ENCODE measurements at regions not wholly inside any gene's neighbourhood (a gene's known extent, or its start where the extent isn't known, plus 50 kb on each side); places are given as distances from the start of the nearest gene placed in this dataset.

DNA sequence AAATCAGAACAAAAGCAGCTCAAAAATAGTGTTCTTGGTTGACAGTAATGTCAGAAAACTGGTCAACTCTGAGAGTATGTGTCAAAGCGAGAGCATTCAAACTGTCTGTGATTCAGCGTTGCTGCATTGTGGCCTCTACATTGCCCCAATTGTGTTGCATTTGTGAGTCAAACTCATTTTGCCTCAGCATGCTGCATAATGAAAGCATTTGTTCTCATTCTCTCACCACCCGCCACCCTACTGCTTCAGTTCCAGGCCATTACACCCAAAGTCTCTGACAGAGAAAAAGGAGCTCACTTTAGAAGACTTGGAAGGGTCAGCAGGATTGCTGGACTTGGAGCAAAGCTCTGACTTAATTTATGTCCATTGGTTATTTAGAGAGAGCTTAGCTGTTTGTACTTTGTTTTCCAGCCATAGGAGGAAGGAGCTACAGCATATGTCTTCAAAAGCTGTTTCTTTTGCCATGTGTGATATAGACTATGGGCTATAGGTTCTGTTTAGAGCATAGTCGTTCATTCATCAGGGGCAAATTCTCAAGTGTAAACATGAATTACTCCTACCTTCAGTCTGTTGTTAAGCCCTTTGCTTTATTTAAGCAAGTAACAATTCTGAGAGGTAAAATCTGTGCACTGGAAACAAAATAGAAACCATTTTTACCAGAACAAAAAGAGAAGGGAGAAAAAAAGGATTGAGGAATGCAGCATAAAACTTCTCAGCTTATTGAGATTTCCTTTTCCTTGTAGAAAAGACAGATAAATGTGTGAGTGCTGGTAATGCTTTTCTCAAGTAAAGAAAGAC lies 153.4 kb upstream of the ANK2 start:
- no peak overlapping the region for H2BK120ac ChIP-seq (ENCODE audit: low read depth, low read length)
- no peaks in the 10 kb centered on the region for H3K79me1 ChIP-seq (ENCODE audit: low read length)
- no peaks in the 10 kb centered on the region for H3K27me3 ChIP-seq (ENCODE audit: insufficient read depth, low read length, poor library complexity)
- no peak overlapping the region for H3K4ac ChIP-seq (ENCODE audit: low read depth, low read length)
- H3K23ac ChIP-seq (ENCODE audit: low read length), result peak overlapping the region; percentile 34
- no peak overlapping the region for H3K4me2 ChIP-seq (ENCODE audit: low read length)
- WGBS (ENCODE audit: extremely low coverage, insufficient coverage, low lambda C conversion rate), result no CpG with 5 or more reads among the region's 4 CpGs
- no peak overlapping the region for H4K8ac ChIP-seq (ENCODE audit: low read depth, low read length)
- no peak overlapping the region for H3K4me3 ChIP-seq (ENCODE audit: low read length)
- no peak overlapping the region for H4K5ac ChIP-seq (ENCODE audit: low read length)
- peak overlapping the region; percentile 27 for H3K27ac ChIP-seq (ENCODE audit: low read depth, low read length)
- H2AK5ac ChIP-seq (ENCODE audit: low read length), result no peak overlapping the region
- no peaks in the 10 kb centered on the region for H3K79me2 ChIP-seq (ENCODE audit: control insufficient read depth, insufficient read depth, low read length)
- H3K36me3 ChIP-seq (ENCODE audit: control insufficient read depth, insufficient read depth, low read length), result no peaks in the 10 kb centered on the region
- H2BK15ac ChIP-seq (replicated peaks; ENCODE audit: low read depth), result no peak overlapping the region
- H3K56ac ChIP-seq (ENCODE audit: low read length), result peak overlapping the region; percentile 56
- H3K4me1 ChIP-seq (ENCODE audit: control insufficient read depth, low read depth, low read length), result peaks cover 11% of the 10 kb centered on the region
- peak; percentile 64 for DNase-seq
- H3K9ac ChIP-seq (ENCODE audit: low read length), result no peak overlapping the region
- H2BK5ac ChIP-seq (ENCODE audit: low read length), result no peak overlapping the region
- peak overlapping the region; percentile 76 for H3K18ac ChIP-seq (ENCODE audit: low read length)

DNA sequence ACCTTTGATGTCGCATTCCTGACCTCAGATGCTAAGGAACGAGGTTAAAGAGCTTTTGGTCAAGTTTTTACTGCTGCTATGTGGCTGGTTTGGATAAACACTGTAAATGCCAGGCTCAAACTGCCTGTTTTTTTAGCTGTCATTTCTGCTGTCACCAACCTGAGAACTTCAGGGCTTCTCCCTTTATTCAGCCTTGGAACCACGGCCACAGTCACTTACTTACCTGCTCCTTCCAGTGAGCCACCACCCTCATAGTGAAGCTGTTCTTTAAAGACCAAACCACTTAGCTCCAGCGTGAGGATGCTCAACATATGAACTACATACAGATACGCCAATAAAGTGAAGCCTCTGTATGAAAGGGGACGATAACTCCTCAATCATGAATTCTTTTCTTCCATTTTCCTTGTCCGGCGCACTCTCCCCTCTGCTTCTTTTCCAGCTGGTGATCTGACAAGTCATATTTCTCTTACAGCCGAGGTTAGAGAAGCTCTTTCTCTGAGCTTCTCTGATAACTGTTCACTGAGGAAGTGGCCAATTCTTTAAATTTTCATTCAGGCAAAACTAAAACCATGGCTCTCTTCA lies 152.8 kb upstream of the ANK2 start:
- Histone ChIP-seq H2BK5ac (ENCODE audit: low read length) (peak overlapping the region; percentile 54), H3K4me2 (ENCODE audit: low read length) (no peak overlapping the region), H3K23ac (ENCODE audit: low read length) (no peak overlapping the region), H3K79me1 (ENCODE audit: low read length) (no peaks in the 10 kb centered on the region), H3K36me3 (ENCODE audit: control insufficient read depth, insufficient read depth, low read length) (no peaks in the 10 kb centered on the region), H3K27ac (ENCODE audit: low read depth, low read length) (peak overlapping the region; percentile 27), H3K18ac (ENCODE audit: low read length) (no peak overlapping the region), H4K8ac (ENCODE audit: low read depth, low read length) (no peak overlapping the region), H2BK15ac (replicated peaks; ENCODE audit: low read depth) (no peak overlapping the region), H3K79me2 (ENCODE audit: control insufficient read depth, insufficient read depth, low read length) (no peaks in the 10 kb centered on the region), H3K4me3 (ENCODE audit: low read length) (no peak overlapping the region), H3K56ac (ENCODE audit: low read length) (peak overlapping the region; percentile 35), H4K5ac (ENCODE audit: low read length) (no peak overlapping the region), H3K4ac (ENCODE audit: low read depth, low read length) (no peak overlapping the region), H3K9ac (ENCODE audit: low read length) (no peak overlapping the region), H2AK5ac (ENCODE audit: low read length) (no peak overlapping the region), H2BK120ac (ENCODE audit: low read depth, low read length) (no peak overlapping the region), H3K27me3 (ENCODE audit: insufficient read depth, low read length, poor library complexity) (no peaks in the 10 kb centered on the region), H3K4me1 (ENCODE audit: control insufficient read depth, low read depth, low read length) (peaks cover 11% of the 10 kb centered on the region)
- no CpG with 5 or more reads among the region's 9 CpGs for WGBS (ENCODE audit: extremely low coverage, insufficient coverage, low lambda C conversion rate)
- DNase-seq, result peak; percentile 54

DNA sequence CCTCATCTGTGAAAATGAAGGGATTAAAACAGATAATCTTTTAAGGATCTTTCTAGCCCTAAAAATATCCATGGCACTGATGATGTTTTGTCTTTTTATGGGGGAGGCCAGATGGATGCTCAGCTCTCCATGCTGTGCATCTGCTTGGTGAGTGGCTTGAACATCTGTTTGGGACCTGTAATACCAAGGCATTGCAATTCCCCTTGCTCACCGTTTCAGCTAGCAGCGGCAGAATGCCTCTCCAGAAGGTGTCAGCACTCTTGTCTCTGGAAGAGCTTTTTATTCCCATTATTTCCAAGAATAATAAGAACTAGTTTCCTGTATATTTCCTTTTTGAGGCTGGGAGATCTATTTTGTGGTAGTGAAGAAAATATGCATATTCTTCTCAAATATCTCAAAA lies 151.9 kb upstream of the ANK2 start:
- Histone ChIP-seq H2BK5ac (ENCODE audit: low read length) (no peak overlapping the region), H4K8ac (ENCODE audit: low read depth, low read length) (no peak overlapping the region), H3K36me3 (ENCODE audit: control insufficient read depth, insufficient read depth, low read length) (no peaks in the 10 kb centered on the region), H3K4ac (ENCODE audit: low read depth, low read length) (no peak overlapping the region), H2AK5ac (ENCODE audit: low read length) (no peak overlapping the region), H3K18ac (ENCODE audit: low read length) (no peak overlapping the region), H4K5ac (ENCODE audit: low read length) (no peak overlapping the region), H3K4me2 (ENCODE audit: low read length) (no peak overlapping the region), H3K4me1 (ENCODE audit: control insufficient read depth, low read depth, low read length) (peaks cover 11% of the 10 kb centered on the region), H3K23ac (ENCODE audit: low read length) (no peak overlapping the region), H2BK120ac (ENCODE audit: low read depth, low read length) (no peak overlapping the region), H3K79me2 (ENCODE audit: control insufficient read depth, insufficient read depth, low read length) (no peaks in the 10 kb centered on the region), H3K56ac (ENCODE audit: low read length) (no peak overlapping the region), H3K4me3 (ENCODE audit: low read length) (no peak overlapping the region), H2BK15ac (replicated peaks; ENCODE audit: low read depth) (no peak overlapping the region), H3K79me1 (ENCODE audit: low read length) (no peaks in the 10 kb centered on the region), H3K27me3 (ENCODE audit: insufficient read depth, low read length, poor library complexity) (no peaks in the 10 kb centered on the region), H3K9ac (ENCODE audit: low read length) (no peak overlapping the region), H3K27ac (ENCODE audit: low read depth, low read length) (no peak overlapping the region)
- no CpG with 5 or more reads among the region's 2 CpGs for WGBS (ENCODE audit: extremely low coverage, insufficient coverage, low lambda C conversion rate)
- DNase-seq, result peak; percentile 77

- peak overlapping the region; percentile 41 for H3K27ac ChIP-seq (ENCODE audit: low read depth, low read length)
- H3K56ac ChIP-seq (ENCODE audit: low read length), result no peak overlapping the region
- no peak overlapping the region for H3K4ac ChIP-seq (ENCODE audit: low read depth, low read length)
- H3K4me2 ChIP-seq (ENCODE audit: low read length), result no peak overlapping the region
- H3K27me3 ChIP-seq (ENCODE audit: insufficient read depth, low read length, poor library complexity), result no peaks in the 10 kb centered on the region
- no peak overlapping the region for H2AK5ac ChIP-seq (ENCODE audit: low read length)
- no CpG with 5 or more reads among the region's 4 CpGs for WGBS (ENCODE audit: extremely low coverage, insufficient coverage, low lambda C conversion rate)
- no peak overlapping the region for H3K18ac ChIP-seq (ENCODE audit: low read length)
- peaks cover 11% of the 10 kb centered on the region for H3K4me1 ChIP-seq (ENCODE audit: control insufficient read depth, low read depth, low read length)
- H4K5ac ChIP-seq (ENCODE audit: low read length), result no peak overlapping the region
- DNase-seq, result peak; percentile 65
- H3K4me3 ChIP-seq (ENCODE audit: low read length), result no peak overlapping the region
- no peak overlapping the region for H3K9ac ChIP-seq (ENCODE audit: low read length)
- H4K8ac ChIP-seq (ENCODE audit: low read depth, low read length), result no peak overlapping the region
- H3K79me2 ChIP-seq (ENCODE audit: control insufficient read depth, insufficient read depth, low read length), result no peaks in the 10 kb centered on the region
- no peaks in the 10 kb centered on the region for H3K79me1 ChIP-seq (ENCODE audit: low read length)
- H3K36me3 ChIP-seq (ENCODE audit: control insufficient read depth, insufficient read depth, low read length), result no peaks in the 10 kb centered on the region
- H3K23ac ChIP-seq (ENCODE audit: low read length), result no peak overlapping the region
- H2BK120ac ChIP-seq (ENCODE audit: low read depth, low read length), result no peak overlapping the region
- no peak overlapping the region for H2BK15ac ChIP-seq (replicated peaks; ENCODE audit: low read depth)
- H2BK5ac ChIP-seq (ENCODE audit: low read length), result no peak overlapping the region
These were observed 150.9 kb upstream of the ANK2 start for GRCh38 chr4:112898357-112899141.

DNA sequence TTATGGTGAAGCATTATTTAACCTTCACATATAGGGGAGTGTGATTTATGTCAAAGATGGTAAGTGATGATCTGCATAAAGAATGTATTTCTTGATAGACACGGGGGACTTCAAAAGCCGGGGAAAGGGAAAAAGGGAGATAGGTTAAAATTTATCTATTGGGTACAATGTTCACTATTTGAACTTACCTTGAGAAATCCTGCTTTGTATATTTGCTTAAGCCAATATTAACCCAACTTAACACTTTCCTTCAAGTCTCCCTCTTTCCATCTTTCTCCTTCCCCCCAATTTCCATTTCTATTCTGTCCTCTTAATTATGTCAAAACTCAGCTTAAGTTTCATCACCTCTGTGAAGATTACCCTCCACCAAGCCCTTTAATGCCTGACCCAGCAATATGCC lies 149.0 kb upstream of the ANK2 start:
- WGBS (ENCODE audit: extremely low coverage, insufficient coverage, low lambda C conversion rate), result no CpG with 5 or more reads among the region's 2 CpGs

More for the DNA sequence above, 149.0 kb upstream of the ANK2 start:
- no peak overlapping the region for H3K56ac ChIP-seq (ENCODE audit: low read length)
- H3K27me3 ChIP-seq (ENCODE audit: insufficient read depth, low read length, poor library complexity), result no peaks in the 10 kb centered on the region
- H3K18ac ChIP-seq (ENCODE audit: low read length), result no peak overlapping the region
- no peak overlapping the region for H4K8ac ChIP-seq (ENCODE audit: low read depth, low read length)
- no peak overlapping the region for H3K27ac ChIP-seq (ENCODE audit: low read depth, low read length)
- no peak overlapping the region for H3K23ac ChIP-seq (ENCODE audit: low read length)
- no peak overlapping the region for H3K4me3 ChIP-seq (ENCODE audit: low read length)
- H2BK15ac ChIP-seq (replicated peaks; ENCODE audit: low read depth), result no peak overlapping the region
- H3K36me3 ChIP-seq (ENCODE audit: control insufficient read depth, insufficient read depth, low read length), result no peaks in the 10 kb centered on the region
- no peak overlapping the region for H4K5ac ChIP-seq (ENCODE audit: low read length)
- H3K9ac ChIP-seq (ENCODE audit: low read length), result no peak overlapping the region
- no peak overlapping the region for H3K4ac ChIP-seq (ENCODE audit: low read depth, low read length)
- no peak overlapping the region for H2AK5ac ChIP-seq (ENCODE audit: low read length)
- no peak overlapping the region for H2BK120ac ChIP-seq (ENCODE audit: low read depth, low read length)
- DNase-seq, result no peak
- H3K4me1 ChIP-seq (ENCODE audit: control insufficient read depth, low read depth, low read length), result peaks cover 11% of the 10 kb centered on the region
- no peaks in the 10 kb centered on the region for H3K79me2 ChIP-seq (ENCODE audit: control insufficient read depth, insufficient read depth, low read length)
- no peak overlapping the region for H2BK5ac ChIP-seq (ENCODE audit: low read length)
- no peaks in the 10 kb centered on the region for H3K79me1 ChIP-seq (ENCODE audit: low read length)
- H3K4me2 ChIP-seq (ENCODE audit: low read length), result no peak overlapping the region
